AG08395 (cell line): ENCODE measurements at regions not wholly inside any gene's neighbourhood (a gene's known extent, or its start where the extent isn't known, plus 50 kb on each side); places are given as distances from the start of the nearest gene placed in this dataset.
"Not testable (repeated sequence)": the region's sequence is repeated elsewhere in the genome, so short reads cannot be mapped to it uniquely, and the experiment has no call there.

Experiments used
- DNase-seq: peaks from one replicate; pipeline ENCODE4 v3.0.0; 2012; ENCODE audit warnings: mixed read lengths, low spot score

DNA sequence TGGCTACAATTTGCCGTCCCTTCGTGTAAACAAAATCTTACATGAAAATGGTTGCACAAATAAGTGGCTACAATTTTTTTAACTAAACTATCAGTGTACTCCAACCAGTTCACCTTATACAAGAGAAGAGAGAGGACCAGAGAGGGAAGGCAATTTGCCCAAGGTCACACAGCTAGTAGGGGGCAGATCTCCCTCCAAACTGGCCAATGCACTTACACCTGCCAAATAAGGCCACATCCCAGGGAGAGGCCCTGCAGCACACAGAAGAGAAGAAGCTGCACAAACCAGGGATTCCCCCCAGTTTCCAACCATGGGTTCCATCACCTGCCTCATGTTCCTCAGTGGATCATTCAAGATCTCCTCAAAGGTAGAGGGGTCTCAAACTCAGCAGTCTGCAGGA lies 349.9 kb downstream of the SOX9 start:
- no peak for DNase-seq

DNA sequence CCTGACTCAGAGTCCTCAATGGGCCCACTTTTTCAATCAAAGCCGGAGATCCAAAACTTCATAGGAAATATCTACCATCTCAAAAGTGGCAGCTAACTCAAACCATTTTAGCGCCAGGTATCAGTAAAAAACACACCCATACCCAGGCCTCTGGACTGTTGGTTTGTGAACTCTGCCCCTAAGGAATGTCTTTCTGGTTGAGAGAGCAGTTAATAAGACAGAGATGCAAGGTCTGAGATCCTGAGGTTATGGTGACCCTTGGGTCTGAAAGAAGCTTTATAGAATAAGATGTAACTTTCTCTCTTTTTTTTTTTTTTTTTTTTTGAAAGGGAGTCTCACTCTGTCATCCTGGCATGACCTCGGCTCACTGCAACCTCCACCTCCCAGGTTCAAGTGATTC lies 350.5 kb downstream of the SOX9 start:
- no peak for DNase-seq

DNA sequence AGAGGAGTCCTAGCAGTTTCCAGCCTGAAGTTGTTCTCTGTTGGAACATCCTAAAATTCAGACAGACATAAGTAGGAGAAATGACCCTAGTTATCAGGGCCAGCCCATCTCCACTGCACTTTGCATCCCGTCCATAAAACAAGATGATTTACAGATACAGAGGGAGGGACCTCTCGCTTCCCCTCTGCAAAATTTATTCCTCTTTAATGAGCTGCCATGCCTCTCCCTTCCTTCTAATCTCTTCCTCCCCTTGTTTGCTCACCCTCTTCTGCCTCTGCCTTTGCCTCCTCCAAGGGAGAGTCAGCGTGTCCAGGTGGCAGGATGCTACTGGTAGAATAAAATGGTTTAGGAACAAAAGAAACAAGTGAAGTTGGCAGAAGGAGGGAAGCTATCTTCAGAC lies 351.3 kb downstream of the SOX9 start:
- DNase-seq, result no peak

DNA sequence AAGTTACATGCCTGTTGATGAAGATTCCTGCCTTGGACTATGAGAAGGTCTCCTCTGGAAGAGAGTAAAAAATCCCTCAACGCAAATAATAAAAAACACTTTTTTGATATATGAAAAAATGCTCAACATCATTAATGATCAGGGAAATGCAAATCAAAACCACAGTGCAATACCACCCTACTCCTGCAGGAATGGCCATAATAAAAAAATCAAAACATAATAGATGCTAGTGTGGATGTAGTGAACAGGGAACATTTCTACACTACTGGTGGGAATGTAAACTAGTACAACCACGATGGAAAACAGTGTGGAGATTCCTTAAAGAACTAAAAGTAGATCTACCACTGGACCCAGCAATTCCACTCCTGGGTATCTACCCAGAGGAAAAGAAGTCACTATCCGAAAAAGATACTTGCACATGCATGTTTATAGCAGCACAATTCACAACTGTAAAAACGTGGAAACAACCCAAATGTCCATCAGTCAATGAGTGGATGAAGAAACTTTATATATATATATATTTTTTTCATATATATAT lies 352.1 kb downstream of the SOX9 start:
- not testable (repeated sequence) for DNase-seq

DNA sequence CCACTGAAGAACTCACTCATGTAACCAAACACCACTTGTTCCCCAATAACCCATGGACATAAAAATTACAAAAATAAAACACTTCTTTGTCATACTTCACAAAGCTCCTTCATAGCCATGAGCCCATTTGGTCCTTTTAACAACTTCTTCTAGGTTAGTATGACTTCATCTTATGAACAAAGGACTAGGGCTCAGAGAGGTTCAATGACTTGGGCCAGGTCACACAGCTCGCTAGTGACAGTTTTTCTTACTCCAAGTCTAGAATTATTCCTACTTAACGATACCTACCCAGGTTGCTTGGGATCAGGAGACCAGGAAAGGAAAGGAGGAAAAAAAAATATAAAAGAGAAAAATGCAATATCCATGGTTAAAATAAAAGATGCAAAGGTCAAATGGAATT lies 353.4 kb downstream of the SOX9 start:
- DNase-seq, result no peak

DNA sequence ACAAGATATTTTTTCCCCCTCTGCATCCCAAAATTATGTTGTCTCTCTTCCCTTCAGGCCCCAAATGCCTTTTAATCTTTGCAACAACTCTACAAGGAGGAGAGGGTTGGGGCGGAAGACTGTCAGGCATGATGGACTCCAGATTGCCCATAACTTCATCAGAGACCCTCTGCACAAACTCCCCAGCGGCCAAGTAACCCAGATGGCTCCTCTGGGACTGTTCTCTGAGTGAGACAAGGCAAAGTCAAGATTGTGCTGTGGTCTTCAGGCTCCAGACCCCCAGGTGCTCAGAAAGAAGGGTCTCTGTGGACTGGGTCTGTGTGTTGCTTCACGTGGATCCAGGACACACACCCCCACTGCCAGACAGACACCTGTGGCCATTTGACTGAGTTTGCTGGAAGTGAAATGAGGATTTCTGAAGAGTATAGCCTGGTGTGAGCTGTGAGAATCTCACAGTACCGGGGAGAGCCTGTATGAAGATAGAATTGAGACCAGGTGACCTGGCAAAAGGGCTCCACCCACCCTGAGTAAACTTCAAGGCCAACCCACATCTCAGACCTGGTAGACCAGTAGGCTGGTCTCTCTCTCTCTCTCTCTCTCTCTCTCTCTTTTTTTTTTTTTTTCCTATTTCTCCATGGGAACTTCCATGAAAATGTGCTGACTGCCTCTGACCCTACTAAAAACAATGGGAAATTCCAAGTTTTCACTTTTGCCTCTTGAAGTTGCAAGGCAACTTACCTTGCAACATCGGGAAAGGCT lies 354.1 kb downstream of the SOX9 start:
- DNase-seq, result no peak

DNA sequence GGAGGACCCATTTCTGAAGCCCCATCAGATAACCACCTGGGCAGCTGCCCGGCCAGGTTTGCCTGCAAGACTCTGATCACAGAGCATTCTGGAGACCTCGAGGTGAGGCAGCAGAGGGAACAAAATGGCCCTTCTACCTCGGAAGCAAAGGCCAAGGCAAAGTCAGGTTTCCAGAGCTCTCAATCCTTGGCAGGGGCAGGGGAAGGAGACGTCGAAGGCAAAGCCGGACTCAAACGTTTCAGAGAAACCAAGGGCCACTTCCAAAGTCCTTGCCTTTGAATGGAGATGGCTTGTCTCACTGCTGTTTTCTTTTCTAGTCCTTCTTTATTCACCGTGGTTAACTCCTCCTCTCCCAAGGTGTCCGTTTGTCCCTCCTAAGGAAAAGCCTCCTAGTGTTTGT lies 355.3 kb downstream of the SOX9 start:
- no peak for DNase-seq

DNA sequence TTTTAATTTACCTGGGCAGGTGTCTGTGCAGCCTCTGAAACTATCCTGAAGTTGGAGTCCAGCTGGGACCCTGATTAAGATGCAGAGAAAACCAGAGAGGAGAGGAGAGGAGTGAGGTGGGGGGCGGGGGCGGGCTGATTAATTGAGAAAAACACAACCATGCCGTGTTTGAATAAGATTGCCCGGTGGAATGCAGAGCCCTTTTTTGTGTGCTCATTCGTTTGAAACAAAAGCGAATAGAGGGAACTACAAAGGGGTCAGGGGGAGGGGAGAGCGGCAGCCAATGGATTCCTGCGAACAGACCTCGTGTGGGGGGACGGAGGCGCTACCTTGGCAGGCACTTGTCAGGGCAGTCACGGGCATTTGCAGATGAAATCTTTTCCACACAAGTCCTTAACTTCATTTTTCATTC lies 355.8 kb downstream of the SOX9 start:
- no peak for DNase-seq

DNA sequence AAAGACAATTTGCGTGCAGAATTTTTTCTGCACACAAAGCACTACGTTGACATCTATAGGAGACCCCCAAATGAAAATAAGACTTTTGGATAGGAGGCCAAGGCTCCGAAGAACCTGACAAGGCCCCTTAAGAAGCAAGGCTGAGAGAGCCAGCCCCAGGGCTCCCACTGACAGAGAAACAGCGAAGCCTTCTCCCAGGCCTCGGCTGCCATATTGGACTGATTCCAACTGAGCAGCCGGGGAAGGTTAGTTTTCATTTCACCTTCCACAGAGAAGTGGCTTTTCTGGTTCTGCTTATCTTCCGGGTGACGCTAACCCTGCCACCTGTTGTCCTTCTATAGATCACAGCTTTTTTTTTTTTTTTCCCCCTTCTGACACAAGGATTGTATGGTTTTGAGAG lies 356.7 kb downstream of the SOX9 start:
- no peak for DNase-seq

DNA sequence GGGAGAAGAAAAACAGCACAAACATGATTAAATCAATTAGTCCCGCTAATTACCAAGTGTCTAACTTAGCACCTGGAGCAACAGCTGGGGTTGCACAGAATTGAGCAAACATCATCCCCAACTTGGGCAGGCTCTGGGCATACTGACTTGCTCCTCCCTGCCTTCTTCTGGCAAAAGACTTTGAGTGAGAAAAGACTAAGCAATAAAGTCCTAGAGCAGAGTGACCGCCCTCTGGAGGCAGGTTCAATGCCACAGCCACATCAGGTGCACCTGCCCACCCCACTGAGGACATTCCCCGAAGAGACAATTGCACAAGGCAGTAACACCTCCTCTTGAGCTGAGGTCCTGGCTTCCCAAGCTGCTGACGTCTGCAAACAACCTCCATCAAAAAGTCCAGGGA lies 358.3 kb downstream of the SOX9 start:
- DNase-seq, result no peak

DNA sequence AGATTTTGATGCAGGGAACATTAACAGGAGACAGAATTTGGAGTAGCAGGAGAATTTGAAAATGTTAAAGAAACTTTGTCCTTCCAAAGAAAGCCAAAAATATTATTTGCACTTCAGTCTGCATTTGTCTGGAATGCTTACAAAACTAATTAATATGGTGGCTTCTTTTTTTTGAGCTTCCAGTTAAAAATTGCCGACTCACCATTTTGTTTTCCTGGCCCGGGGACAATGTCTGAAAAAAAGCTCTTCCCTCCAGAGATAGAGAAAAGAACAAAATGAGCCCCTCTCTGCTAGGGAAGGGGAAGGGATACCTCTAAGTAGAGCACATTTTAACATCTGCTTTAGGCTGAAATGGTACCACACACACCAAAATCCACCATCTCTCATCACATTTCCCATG lies 360.8 kb downstream of the SOX9 start:
- DNase-seq, result no peak

DNA sequence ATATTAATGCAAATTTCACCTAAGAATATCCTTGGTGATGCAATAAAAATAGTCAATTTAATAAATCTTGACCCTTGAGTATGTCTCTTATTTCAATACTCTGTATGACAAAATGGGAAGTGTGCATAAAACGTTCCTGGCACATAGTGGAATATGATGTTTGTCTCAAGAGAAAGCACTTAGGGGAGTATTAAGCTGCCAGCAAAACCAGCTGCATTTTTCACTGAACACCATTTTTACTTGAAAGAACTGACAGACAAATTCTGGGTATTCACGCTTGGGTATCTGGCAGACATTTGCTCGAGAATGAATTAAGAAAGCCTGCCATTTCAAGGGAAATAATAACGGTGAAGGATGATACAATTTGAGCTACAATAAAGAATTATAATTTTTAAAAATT lies 364.8 kb downstream of the SOX9 start:
- DNase-seq, result no peak

DNA sequence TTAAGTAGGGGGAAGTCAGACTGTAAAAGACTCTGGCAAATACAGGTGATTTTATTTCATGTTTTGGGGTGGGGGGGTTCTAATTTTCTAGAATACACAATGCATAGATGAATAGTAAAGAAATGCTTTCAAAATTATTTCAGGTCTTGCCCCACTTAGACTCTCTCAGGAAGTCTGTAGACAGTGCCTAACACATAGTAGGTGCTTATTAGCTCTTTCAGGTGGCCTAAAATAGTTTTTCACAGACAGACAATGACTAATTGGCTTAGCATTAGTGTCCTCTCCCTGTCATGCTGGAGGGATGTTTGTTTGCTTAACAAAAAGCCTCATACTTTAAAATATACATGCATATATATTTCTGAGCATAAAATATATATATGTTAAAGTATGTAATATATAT lies 366.0 kb downstream of the SOX9 start:
- no peak for DNase-seq

DNA sequence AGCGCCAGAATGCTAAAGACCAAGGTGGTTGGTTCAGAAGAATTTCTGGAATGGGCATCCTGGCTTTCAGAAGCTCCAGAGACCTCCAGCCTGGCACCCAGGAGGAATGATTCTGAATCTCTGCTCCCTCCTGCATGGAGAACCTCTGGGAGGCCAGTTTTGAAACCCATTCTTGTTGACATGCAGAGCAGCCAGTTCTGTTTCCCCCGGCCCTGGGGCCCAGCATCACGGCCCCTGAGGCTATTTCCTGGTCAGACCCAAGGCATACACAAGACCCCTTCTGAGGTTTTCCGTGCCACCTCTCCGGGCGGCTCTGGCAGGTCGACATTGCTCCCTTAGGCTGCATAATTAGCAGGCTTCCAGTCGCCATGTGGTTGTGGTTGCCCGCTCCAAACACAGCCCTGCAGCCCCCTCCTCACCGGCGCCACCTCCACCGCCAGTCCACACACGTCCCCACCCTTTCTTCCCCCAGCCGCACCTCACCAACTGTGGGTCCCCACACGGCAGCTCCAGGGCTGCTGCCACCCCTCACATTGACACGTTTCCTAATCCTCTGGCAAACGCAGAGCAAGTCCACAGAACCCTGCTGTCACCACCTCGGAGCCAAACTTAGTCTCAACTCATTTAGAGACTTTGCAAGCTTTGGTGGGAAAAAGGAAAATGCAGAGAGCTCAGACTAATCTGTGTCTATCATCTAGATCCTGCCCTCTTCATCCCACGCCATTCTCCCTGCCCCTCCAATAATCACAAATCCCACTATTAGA lies 367.1 kb downstream of the SOX9 start:
- DNase-seq, result no peak

DNA sequence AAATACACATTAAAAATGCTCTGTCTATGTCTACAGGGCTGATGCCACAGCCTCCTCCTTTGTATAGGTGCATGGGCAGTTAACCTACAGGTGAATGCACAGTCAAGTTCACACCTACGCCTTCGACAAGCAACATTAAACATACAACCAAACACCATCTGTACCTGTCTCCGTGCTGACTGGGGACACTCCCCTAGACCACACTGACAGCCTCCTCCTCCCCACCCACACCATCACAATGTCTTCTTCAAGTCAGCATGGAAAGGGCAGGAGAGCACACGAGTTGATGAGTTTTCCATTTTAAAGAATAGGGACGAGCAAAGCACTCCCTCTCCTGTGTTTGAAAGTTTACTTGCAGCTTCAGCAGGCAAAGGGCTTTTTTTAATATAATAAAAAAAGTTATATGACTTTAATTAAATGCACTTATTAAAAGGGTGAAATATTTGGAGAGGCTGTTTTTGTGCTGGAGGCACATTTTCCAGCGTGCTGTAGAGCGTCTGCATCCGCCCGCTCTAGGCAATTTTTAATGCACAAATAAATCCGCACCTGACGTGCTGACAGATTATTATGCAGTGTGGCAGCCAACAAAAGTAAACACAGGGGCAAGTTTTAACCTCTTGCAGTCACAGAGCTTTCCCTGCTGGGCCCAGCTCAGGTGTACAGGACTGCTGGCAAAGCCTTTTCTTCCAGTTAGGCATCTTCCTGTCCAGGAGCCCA lies 367.9 kb downstream of the SOX9 start:
- no peak for DNase-seq

DNA sequence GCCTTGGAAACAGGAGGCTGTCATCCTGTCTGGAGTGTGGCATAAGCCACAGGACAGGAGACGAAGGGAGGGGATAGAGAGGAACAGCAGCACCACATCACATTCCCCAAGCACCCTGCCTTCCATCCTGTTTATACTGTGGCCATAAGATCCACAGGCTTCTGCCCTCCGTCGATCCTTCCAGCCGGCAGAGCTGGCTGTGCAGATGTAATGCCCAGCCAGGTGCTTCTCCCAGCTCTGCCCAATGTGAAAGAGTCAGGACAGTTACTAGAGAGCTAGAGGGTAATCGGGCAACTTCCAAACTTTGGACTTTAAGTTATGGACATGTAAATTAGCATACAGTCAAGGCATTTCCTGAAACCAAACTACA lies 368.4 kb downstream of the SOX9 start:
- no peak for DNase-seq

DNA sequence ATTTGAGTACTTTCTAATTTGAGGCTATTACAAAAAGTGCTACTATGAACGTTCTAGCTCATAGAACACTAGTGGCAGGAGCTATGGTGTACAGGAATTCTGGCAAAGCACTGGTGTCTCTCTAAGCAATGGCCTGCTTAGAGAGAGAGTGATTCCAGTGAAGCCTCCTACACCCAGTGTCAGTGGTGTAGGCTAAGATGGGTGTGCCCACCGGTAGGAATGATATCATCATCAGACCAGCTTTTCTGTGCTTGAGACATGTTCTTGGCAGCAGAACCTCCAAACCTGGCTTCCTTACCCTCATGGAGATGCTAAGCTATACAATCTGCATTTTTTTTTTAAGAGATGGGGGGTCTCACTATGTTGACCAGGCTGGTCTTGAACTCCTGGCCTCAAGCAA lies 370.3 kb downstream of the SOX9 start:
- no peak for DNase-seq

DNA sequence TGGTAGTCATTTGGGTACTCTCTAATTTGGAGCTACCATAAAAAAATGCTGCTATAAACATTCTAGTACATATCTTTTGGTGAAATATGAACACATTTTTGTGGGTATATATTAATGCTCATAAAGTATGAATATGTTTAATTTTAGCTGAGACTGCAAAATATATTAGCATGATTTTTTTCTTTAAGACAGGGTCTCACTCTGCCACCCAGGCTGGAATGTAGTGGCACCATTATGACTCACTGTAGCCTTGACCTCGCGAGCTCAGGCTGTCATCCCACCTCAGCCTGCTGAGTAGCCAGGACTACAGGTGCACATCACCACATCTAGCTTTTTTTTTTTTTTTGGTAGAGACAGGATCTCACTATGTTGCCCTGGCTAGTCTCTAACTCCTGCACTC lies 371.7 kb downstream of the SOX9 start:
- DNase-seq, result no peak

DNA sequence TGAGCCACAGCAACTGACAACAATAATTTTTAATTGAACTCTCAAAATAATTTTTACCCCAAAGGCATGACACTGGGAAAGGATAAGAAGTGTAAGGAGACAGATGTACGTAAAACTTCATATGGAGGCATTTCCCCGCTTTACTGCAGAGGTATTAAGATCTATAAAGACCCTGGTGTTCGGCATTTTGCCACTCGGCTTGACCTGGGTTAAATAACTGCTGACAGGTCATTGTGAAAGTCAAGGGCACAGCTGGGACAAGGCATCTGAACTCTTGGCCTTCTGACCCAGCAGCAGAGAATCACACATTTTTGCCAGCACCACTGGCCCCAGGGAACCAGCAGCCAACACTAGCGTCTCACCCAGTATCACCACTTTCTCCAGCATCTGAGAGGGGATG lies 372.1 kb downstream of the SOX9 start:
- DNase-seq, result no peak

DNA sequence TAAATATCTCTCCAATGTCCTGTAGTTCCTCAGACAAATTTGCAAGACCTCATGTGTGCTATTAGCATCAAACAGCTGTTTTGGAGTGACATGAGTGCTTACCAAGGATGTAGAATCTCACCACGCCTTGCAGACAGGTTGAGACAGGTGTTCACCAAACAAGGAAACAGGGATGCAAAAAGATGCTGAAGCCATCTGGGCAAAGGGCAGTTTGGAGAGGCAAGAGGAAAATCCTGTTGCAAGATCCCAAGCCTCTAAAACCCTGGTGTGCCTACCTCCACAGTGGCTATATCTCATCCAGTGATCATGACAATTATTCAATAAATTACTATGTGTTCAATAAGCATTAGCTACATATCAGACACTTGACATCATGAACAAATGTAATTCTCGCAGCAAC lies 373.7 kb downstream of the SOX9 start:
- no peak for DNase-seq

DNA sequence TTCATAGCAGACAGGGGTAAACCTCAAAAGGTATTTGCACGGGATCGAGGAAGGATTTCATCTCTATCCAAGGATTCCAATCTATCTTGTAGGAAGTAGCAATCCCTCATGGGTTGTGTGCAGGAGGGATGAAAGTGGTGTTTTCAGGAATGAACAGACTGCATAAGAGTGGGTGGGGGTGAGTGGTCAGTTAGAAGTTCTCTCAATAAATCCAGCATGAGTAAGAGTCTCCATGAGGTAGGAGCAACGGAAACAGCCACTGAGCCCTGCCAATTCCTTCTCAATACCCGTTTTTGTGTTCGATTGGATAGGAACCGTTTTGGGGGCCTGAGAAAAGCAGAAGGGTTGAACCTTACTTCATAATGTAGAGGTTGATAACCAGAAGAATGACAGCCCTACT lies 375.6 kb downstream of the SOX9 start:
- no peak for DNase-seq

DNA sequence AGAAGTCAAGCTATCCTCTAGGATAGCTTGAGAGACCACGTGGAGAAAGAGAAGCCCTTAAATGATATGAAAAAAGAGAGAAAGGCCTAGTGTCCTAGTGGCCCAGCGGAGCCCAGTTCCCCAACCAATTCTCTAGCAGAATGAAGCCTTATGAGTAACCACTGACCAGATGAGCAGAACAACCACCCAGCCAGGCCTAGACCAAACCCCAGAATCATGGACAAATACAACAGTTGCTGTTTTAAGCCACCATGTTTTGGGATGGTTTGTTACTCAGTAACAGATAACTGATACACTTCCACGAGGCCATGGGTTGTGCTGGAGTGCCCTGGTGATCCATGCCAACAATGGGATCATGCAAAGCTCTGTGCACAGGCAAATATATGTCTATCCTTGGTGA lies 377.1 kb downstream of the SOX9 start:
- DNase-seq, result no peak
